ACC112 (cell line): ENCODE measurements at regions not wholly inside any gene's neighbourhood (a gene's known extent, or its start where the extent isn't known, plus 50 kb on each side); places are given as distances from the start of the nearest gene placed in this dataset.

ENCODE experiments used
- H2AFZ ChIP-seq: fragments of 200-600 bp; sonication (generic); one replicate; pipeline ENCODE4 v1.6.0; 2017; ENCODE audit warnings: antibody characterized with exemption, low read length; ENCODE audit not compliant: unreplicated experiment
- H3K27ac ChIP-seq: fragments of 200-600 bp; sonication (generic); 2 replicates; pipeline ENCODE4 v1.5.1; 2014; ENCODE audit warnings: low read depth, mild to moderate bottlenecking, antibody characterized with exemption, low read length, moderate library complexity
- H3K27me3 ChIP-seq: fragments of 200-600 bp; sonication (generic); 2 replicates; pipeline ENCODE4 v1.6.1; 2014; ENCODE audit warnings: mild to moderate bottlenecking, antibody characterized with exemption, low read length, moderate library complexity, mixed read lengths; ENCODE audit not compliant: insufficient read depth
- H3K36me3 ChIP-seq: fragments of 200-600 bp; sonication (generic); 2 replicates; pipeline ENCODE4 v1.6.1; 2016; ENCODE audit warnings: mild to moderate bottlenecking, antibody characterized with exemption, low read length, moderate library complexity, mixed read lengths; ENCODE audit not compliant: insufficient read depth
- H3K4me1 ChIP-seq: fragments of 200-600 bp; sonication (generic); one replicate; pipeline ENCODE4 v1.6.1; 2016; ENCODE audit warnings: low read length, mixed read lengths; ENCODE audit not compliant: insufficient read depth, unreplicated experiment, control insufficient read depth
- H3K4me3 ChIP-seq: fragments of 200-600 bp; sonication (generic); 2 replicates; pipeline ENCODE4 v1.5.1; 2014; ENCODE audit warnings: mild to moderate bottlenecking, low read depth, low read length
- H3K79me2 ChIP-seq: fragments of 200-600 bp; sonication (generic); one replicate; pipeline ENCODE4 v1.6.0; 2016; ENCODE audit warnings: low read length; ENCODE audit not compliant: control insufficient read depth, unreplicated experiment, insufficient read depth

GRCh38 chr4:8740666-8741395, 130.8 kb downstream of the HMX1 start:
- Histone ChIP-seq H3K4me1 (no peaks in the 10 kb centered on the region), H2AFZ (no peak overlapping the region), H3K79me2 (no peaks in the 10 kb centered on the region), H3K27me3 (no peaks in the 10 kb centered on the region), H3K27ac (no peak overlapping the region), H3K36me3 (no peaks in the 10 kb centered on the region), H3K4me3 (no peak overlapping the region)

DNA sequence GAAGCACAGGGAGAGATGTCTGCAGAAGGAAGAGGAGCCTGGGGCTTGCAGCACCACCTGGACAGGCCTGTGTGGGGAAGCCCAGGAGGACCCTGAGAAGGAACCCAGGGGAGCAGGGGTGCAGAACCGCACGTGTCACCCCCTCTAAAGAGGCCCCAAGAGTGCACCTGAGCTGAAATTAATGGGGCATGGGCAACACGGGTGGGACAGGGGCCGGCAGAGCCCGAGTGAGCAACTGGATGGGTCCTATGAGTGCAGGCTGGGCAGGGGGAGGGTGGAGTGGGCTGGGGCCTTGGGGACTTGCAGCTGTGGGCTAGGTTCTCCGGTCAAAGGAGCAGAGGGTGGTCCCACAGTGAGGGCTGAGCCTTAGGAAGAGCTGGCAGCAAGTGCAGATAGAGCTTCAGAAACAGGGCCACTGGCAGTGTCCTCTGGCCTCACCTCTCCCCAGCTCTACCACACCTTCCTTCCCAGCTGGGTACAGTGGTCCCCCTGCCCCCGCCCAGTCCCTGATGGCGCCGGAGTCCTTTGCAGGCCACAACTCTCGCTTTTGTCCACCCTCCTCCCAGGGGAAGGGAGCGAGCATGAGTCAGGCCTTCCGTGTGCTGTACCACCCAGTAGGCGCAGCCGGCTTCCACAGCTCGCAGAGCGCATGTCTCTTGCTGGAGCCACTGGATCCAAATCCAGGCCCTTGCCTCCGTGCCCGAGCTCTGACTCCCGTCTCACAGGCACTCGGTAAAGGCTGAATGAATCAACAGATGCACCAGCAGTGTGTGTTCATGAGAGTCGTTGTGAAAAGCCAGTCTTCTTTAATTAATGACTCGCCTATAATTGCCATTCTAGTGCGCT, 131.6 kb downstream of the HMX1 start:
- Histone ChIP-seq H3K27me3 (no peaks in the 10 kb centered on the region), H3K4me1 (no peaks in the 10 kb centered on the region), H3K4me3 (no peak overlapping the region), H3K27ac (no peak overlapping the region), H3K36me3 (no peaks in the 10 kb centered on the region), H2AFZ (no peak overlapping the region), H3K79me2 (no peaks in the 10 kb centered on the region)

DNA sequence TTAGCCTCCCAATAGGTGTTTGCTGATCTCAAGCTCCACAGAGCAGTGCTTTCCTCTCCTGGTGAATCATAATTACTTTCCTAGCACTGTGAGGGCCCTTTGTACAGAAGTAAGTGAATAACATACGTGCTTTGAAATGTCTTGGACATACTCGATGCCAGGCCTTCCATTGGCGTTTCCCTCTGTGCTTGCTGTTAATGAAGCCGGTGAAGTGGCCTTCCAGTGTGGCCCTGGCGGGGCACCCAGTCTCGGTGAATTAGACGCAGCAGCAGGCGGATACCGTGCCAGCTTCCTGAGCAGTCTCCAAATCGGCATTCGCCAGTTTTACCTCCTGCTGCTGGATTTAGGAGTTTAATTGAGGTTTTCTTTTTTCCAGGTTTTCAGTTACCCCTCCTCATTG, 132.3 kb downstream of the HMX1 start:
- Histone ChIP-seq H2AFZ (no peak overlapping the region), H3K4me3 (no peak overlapping the region), H3K4me1 (no peaks in the 10 kb centered on the region), H3K79me2 (no peaks in the 10 kb centered on the region), H3K27ac (no peak overlapping the region), H3K27me3 (no peaks in the 10 kb centered on the region), H3K36me3 (no peaks in the 10 kb centered on the region)

DNA sequence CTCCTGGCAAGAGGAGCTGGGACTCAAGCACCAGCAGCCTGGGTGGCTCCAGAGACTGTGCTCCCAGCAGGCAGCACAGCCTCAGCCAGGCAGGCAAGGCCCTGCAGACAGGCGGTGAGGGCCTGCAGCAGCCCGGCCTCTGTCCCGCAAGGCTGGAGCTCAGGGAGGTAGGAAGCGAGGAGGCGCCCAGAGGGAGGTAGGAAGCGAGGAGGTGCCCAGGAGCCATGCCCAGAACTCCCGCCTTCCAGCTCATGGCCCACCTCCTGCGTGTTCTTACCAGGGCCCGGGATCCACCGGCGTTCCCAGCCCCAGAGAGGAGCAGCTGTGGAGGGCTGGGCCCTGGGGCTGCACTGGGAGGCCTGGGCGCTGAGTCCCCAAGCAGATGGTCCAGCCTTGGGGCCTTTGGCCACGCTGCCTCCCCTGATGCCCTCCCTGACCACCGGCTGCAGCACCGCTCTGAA, 133.1 kb downstream of the HMX1 start:
- no peaks in the 10 kb centered on the region for H3K4me1 ChIP-seq
- no peak overlapping the region for H3K4me3 ChIP-seq
- H3K79me2 ChIP-seq: no peaks in the 10 kb centered on the region
- H3K36me3 ChIP-seq: no peaks in the 10 kb centered on the region
- H2AFZ ChIP-seq: no peak overlapping the region
- H3K27ac ChIP-seq: no peak overlapping the region
- H3K27me3 ChIP-seq: no peaks in the 10 kb centered on the region

DNA sequence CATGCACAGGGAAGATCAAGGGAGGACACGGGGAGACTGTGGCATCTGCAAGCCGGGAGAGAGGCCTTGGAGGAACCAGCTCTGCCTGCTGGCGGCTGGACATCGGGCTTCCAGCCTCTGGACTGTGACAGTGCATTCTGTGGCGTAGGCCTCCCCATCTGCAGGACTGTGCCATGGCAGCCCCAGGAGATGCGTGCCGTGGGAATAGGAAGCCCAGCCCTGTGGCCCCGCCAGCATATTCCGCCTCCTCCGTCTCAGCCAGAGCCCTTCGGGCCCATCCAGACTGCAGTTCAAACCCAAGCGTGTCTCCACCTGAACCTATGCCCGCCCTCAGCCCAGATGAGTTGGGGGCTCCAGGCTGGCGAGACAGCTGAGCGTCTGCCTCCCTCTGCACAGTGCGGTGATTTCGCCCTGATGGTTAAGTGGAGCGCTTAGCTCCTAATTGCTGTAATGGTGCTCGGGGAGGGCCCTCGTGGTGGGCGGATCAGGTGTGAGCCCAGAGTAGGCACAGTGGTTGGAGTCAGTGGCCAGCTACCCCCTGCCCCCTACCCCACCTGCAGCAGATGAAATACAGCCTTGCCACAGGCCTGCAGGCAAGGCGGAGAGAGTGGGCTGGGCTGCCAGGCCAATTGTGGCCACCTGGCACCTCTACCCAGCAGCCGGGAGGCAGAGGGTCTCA, 133.9 kb downstream of the HMX1 start:
- Histone ChIP-seq H3K4me3 (no peak overlapping the region), H3K27ac (no peak overlapping the region), H3K4me1 (no peaks in the 10 kb centered on the region)

DNA sequence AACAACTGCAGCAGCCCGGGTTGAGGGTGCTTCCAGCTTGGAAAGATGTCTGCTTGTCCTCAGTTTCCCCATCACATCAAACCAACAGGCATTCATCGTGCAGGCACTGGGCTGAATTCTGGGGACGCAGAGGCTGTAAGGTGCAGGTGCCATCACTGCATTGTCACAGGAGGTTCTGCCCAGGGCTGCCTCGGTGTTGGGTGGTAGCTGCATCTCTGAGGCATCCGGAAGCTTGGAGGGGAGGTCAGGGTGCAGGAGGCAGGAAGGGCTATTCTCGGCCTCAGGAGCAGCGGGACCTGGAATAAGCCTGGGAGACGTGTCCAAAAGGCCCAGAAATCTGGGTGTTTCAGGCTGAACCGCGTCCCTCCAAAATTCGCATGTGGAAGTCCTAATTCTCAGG, 134.6 kb downstream of the HMX1 start:
- no peak overlapping the region for H3K27ac ChIP-seq
- no peak overlapping the region for H3K4me3 ChIP-seq
- H2AFZ ChIP-seq: no peak overlapping the region
- no peaks in the 10 kb centered on the region for H3K79me2 ChIP-seq
- H3K4me1 ChIP-seq: no peaks in the 10 kb centered on the region
- H3K36me3 ChIP-seq: no peaks in the 10 kb centered on the region
- no peaks in the 10 kb centered on the region for H3K27me3 ChIP-seq

More for the DNA sequence above, 133.9 kb downstream of the HMX1 start:
- H3K27me3 ChIP-seq: no peaks in the 10 kb centered on the region
- no peaks in the 10 kb centered on the region for H3K79me2 ChIP-seq
- H3K36me3 ChIP-seq: no peaks in the 10 kb centered on the region
- H2AFZ ChIP-seq: no peak overlapping the region

- Histone ChIP-seq H3K27me3 (no peaks in the 10 kb centered on the region), H3K36me3 (no peaks in the 10 kb centered on the region), H3K27ac (no peak overlapping the region), H3K4me3 (no peak overlapping the region), H2AFZ (no peak overlapping the region), H3K4me1 (no peaks in the 10 kb centered on the region), H3K79me2 (no peaks in the 10 kb centered on the region)
These were observed 135.4 kb downstream of the HMX1 start for GRCh38 chr4:8736090-8736825.

DNA sequence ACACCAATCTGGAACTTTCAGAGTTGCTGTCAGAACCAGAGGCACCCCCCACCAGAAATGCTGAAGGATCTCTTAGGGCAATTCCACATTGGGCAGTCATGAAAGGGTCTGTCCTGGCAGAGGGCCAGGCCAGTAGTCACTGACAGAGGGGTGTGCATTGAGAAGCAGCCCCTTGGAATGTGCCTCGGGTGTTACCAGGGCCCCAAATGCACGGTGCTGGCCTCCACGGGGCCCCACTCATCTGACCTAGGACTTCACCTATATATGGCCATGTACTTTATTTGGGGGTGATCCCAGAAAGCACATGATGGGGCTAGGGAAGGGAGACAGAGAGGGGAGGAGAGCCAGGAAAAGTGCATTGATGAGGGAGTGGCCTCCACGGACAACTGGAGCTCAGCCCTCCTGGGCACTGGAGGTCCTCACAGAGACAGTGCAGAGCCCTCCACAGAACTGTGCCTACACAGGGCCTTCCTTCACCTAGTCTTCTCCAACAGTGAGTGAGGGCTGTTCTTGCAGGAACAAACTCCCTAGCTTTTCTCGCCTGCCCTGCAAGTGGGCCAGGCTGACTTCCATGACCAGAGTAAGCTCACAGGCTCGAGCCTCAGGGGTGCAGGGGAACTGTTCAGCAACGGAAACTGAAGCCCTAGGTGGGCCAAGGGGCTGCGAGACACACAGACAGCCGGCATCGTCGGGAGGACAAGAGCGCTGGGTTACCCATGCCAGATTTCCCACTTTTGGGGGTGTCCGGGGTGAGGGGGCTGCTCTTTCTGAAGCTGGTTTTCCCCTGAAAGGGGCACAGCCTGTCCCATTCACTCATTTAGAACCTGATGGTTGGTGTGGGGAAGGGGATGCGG, 136.2 kb downstream of the HMX1 start:
- Histone ChIP-seq H3K4me1 (no peaks in the 10 kb centered on the region), H3K4me3 (no peak overlapping the region), H3K27ac (no peak overlapping the region), H2AFZ (no peak overlapping the region), H3K36me3 (no peaks in the 10 kb centered on the region), H3K27me3 (no peaks in the 10 kb centered on the region), H3K79me2 (no peaks in the 10 kb centered on the region)

GRCh38 chr4:8732681-8733243, 138.9 kb downstream of the HMX1 start:
- H3K4me3 ChIP-seq: no peak overlapping the region
- H3K4me1 ChIP-seq: no peaks in the 10 kb centered on the region
- H3K27ac ChIP-seq: no peak overlapping the region
- no peaks in the 10 kb centered on the region for H3K27me3 ChIP-seq
- H3K36me3 ChIP-seq: no peaks in the 10 kb centered on the region
- H2AFZ ChIP-seq: no peak overlapping the region
- no peaks in the 10 kb centered on the region for H3K79me2 ChIP-seq
